Inflammatory macrophage treated with lipopolysaccharide for 1 hour (primary cell): ENCODE measurements at regions not wholly inside any gene's neighbourhood (a gene's known extent, or its start where the extent isn't known, plus 50 kb on each side); places are given as distances from the start of the nearest gene placed in this dataset.

ENCODE experiments used
- DNase-seq, 2 donors: peaks; one replicate each; pipeline ENCODE4 v3.0.0-alpha.2; 2020 to 2022

GRCh38 chr3:127137113-127137512 lies 55.8 kb upstream of the PRR23E start:
- no peak for DNase-seq

DNA sequence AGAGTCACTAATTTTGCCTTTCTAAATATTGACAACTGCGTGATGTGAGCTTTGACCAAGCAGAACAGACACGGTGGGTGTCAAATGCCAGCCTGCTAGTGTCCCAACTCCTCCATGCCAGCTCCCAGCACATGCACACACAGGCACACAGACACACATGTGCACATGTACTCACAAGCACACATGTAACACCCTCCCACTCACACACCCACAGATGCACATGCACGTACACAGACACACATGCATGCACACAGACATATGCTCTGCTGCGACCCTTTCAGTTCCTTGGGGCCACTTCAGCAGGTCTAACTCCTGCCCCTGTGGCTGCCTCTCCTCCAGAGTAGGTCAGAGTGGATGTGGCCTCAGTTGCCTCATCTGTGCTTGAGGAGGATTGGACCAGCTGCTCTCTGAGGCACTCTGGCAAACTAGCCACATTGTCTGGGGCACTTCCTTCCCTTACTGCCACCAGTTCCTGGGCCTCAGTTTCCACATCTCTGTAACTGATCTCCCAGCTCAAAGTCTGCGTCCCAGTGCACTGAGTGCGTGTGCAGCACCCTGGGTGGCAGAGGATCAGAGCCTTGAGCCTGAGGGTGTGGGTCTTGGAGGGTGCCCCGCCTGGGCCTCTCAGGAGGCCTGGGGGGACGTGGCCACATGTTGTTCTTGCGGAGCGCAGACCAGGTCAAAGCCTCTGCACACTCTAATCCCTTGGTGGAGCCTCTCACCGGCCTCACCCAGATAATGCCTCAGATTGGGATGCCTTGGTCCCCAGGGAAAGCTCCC lies 55.0 kb upstream of the PRR23E start:
- no peak for DNase-seq

- no peak for DNase-seq
Measured at GRCh38 chr3:127139601-127140500, 53.1 kb upstream of the PRR23E start.

GRCh38 chr3:127140501-127141460 lies 52.1 kb upstream of the PRR23E start:
- no peak for DNase-seq

GRCh38 chr3:127141921-127142730 lies 50.8 kb upstream of the PRR23E start:
- DNase-seq: no peak
